HPDE6-E6E7 (cell line): ENCODE measurements at regions not wholly inside any gene's neighbourhood (a gene's known extent, or its start where the extent isn't known, plus 50 kb on each side); places are given as distances from the start of the nearest gene placed in this dataset.
A peak's percentile ranks its signal among the peaks of the same experiment; 100 is the strongest.

Source experiments
- DNase-seq: peaks from one replicate; pipeline ENCODE4 v3.0.0; 2011; ENCODE audit warnings: missing footprints; ENCODE audit errors: extremely low spot score

DNA sequence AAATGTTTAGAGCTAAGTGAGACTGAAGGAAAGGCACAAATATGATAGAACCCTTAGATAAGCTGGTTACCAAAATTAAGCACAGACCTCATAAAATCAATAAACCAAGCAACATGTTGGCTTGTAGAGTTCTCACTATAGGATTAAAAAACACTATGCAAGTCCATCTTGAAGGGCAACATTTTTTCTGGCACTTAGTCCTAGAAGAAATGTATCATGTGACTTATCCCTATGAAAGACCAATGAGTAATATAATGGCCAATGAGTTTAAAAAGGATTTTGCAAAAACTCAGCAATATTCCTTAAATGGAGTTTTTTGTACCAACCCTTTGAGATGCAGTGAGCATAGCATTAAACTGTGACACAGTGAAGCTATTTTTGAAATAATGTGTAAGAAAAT is 216.3 kb upstream of the ADRA1B start:
- DNase-seq: no peak

DNA sequence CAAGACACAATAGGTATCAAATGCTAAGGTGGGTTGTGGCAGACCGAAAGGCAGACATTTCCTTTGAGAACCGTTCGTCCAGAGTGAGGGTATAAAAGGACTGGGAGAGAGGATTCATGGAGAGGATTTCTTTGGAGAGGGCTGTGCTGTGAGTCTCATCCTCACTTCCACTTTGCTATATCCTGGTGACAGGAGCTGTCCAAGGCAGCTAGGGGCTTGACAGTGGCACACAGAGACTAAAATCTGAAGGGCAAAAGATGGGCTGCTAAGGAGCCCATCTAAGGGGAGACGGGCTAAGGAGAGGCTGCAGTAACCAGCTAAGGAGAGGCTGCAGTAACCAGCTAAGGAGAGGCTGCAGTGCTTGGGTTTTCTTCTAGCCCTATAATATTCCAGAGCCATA is 214.0 kb upstream of the ADRA1B start:
- DNase-seq: no peak

GRCh38 chr5:159702826-159703225 is 213.5 kb upstream of the ADRA1B start:
- no peak for DNase-seq

GRCh38 chr5:159704160-159704559 is 212.1 kb upstream of the ADRA1B start:
- DNase-seq: no peak

GRCh38 chr5:159705948-159706347 is 210.3 kb upstream of the ADRA1B start:
- DNase-seq: no peak

- DNase-seq: no peak
Observed at GRCh38 chr5:159708090-159708489, 208.2 kb upstream of the ADRA1B start.

GRCh38 chr5:159712672-159713071 is 203.6 kb upstream of the ADRA1B start:
- DNase-seq: no peak

- DNase-seq: no peak
Observed at GRCh38 chr5:159713254-159713653, 203.0 kb upstream of the ADRA1B start.

DNA sequence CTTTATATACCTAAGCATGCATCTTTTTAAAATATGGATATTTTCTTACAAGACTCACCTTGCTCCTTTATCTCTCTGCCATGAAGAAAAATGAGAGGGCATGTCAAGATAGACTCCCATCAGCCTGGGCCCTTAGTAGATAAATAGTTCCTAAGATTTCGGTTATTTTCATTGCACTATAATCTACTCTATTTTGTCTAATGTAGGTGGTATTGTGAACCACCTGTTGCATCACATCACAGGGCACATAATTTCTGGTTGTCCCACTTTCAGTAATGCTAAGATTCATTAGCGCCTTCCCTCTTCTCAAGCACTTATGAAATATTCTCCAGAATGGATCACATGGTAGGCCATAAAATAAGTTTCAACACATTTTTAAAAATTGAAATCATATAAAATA is 202.5 kb upstream of the ADRA1B start:
- no peak for DNase-seq

DNA sequence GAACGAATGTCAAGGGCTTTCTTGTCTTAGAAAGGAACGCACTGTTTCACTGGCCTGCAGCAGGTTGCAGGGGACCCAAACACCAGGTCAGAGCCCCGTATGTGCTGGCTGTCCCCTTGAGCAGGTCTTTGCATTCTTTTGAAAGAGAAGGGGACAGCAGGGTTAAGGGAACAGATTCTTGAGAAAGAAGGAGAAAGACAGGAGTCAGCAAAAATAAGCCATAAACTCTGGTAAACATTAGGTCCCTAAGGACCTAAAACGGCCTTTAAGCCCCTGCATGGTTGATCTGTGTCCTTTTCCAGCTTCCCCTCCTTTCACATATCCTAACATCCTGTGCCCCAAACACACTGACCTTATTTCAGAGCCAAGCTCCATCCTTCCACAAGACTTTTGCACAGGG is 190.8 kb upstream of the ADRA1B start:
- DNase-seq: no peak

- DNase-seq: no peak
Observed at GRCh38 chr5:159727167-159727566, 189.1 kb upstream of the ADRA1B start.

- no peak for DNase-seq
Observed at GRCh38 chr5:159730285-159730684, 186.0 kb upstream of the ADRA1B start.

DNA sequence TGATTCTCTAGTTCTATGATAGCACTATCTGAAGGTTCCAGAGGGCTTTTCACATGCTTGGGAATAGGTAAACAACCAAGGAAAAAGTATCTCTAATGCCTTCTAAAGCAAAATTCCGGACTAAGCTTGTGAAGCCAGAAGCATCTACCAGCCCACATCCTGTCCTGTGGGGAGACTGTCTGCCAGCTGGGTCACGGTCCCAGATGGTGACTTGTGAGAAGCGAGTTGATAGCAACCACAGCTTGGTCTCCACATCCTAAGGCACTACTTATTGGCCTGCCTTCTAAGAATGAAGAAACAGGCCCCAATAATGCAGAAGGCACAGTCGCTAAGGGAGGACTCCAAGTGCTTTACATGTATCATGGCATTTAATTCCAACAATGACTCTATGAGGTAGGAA is 184.1 kb upstream of the ADRA1B start:
- DNase-seq: no peak

DNA sequence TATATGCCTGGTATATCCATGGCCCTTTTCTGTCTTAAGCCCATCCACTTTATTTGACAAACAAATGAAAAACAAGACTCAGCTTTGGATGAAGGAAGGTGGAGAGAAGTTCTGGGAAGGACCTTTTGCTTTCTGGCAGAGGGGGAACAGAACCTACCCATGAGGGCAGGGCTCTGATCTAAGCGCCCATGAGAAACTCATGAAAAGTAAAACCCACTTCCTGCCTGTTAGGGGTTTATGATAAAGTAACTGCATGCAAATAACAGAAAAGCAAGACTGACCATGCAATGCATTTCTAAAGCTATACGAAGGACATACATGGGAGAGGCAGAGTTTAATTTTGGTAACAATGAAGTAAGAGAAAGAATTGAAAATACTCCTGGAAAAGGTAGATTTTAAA is 181.9 kb upstream of the ADRA1B start:
- DNase-seq: no peak

GRCh38 chr5:159735036-159735435 is 181.2 kb upstream of the ADRA1B start:
- DNase-seq: no peak

- peak; percentile 49 for DNase-seq
Observed at GRCh38 chr5:159735749-159736660, 180.3 kb upstream of the ADRA1B start.

DNA sequence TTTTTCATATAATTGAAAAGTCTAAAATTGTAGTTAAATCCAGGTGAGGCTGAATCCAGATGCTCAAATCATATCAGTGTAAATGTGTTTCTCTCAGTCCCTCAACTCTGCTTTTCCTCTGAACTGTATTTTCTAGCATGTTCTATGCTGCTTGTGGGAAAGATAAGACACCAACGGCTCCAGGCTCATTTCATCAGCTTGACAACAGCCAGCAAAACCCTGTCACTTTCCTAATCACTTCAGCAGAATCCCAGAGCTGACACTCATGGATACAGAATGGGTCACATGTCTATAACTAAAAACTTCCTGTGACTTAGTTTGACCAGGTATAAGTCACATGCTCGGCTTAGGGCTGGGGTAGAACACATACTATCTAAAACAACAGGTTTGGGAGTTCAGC is 179.4 kb upstream of the ADRA1B start:
- no peak for DNase-seq

DNA sequence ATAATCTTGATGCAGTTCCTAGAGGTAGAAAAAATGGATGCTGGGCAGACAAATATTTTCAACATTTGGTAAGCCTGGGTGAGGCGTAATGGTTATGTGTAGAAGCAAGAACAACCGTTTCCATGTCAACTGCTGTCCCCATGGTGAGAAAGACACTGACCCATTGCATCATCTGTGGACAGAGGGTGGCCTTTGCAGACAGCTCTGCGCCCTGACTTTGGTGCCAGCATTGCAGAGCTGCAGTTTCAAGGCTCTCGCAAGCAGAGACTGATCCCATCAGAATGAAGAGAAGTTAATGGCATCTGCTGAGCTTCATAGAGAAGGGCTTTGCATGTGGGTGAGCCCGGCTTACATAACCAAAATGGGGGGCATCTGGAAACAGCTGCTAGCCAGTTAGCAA is 179.0 kb upstream of the ADRA1B start:
- no peak for DNase-seq

- no peak for DNase-seq
Observed at GRCh38 chr5:159741829-159742322, 174.4 kb upstream of the ADRA1B start.

DNA sequence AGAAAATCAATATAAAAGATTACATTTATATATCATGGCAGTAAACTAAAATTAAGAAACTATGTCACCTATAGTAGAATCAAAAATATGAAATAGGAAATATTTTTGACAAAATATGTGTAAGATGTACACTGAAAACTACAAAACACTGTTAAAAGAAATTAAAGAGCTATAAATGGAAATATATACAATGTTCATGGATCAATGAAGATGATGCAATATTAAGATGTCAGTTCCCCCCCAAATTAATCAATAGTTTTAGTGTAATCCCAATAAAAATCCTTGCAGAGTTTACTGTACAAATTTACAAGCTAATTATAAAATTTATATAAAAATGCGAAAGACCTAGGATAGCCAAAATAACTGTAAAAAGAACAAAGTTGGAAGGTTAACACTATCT is 173.0 kb upstream of the ADRA1B start:
- DNase-seq: no peak

DNA sequence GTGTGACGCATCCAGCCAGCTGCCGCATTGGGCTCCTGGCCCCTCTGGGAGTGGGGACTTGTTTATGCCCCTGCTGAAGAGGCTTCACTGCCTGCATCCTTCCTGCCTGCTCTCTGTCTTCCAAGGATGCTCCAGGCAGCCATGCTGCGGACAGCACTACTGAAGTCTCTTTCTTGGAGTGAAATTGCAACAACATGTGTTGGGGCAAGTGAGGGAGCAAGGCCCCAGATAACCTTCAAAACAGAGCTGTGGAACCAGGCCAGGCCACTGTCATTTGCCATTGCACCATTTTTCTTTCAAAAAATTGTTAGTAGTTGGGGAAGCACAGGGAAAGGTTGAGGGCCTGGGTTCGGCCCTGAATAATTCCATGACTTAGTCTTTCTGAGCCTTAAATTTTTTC is 169.6 kb upstream of the ADRA1B start:
- DNase-seq: no peak

DNA sequence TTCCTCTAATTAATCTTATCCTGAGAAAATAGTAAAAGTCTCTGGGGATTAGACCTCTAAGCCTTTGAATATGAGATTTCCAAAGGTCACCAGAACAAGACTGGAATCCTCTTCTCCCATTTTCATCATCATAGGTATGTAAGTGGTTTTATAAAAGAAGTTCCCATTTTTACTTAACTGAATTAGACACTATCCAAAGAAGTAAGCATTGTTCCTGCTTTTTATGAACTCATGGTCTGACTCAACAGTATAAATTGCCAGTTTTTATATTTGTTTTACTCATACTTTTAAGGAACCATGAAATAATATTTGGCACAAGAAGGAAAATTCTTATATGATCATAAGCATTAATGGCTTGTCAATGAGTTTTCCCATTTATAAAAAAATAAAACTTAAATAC is 167.1 kb upstream of the ADRA1B start:
- no peak for DNase-seq

DNA sequence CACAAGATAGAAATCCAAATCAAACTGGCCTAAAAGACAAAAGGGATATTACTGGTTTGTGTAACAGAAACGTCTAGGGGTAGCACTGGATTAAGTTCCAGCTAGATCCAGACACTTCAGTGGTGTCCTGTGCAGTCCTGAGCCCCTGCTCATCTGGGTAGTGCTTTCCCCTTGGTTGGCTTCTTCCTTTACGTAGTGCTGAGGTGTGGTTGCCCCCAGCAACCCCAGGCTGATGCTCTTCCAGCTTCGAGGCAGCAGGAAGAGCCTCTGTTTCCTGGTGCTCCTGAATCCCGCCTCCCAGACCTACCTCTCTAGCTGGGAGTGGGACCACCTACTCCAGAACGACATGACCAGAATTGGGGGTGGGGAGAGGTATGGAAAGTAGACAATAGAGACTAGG is 166.1 kb upstream of the ADRA1B start:
- DNase-seq: no peak

DNA sequence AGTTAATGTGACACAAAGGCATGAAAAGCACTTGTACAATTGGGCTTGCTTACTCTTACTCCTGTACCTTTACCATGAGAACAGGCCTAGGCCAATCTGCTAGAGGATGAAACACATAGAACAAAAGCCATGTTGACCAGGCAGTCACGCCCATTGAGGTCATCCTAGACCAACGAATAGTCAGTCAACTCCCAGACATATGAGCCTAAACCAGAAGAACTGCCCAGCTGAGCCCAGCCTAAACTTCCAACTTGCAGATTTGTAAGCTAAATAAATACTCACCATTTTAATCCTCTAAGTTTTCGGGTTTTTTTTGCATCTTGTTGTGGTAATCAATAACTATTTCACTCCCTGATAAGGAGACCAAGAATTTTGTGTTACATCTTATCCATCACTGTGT is 164.8 kb upstream of the ADRA1B start:
- no peak for DNase-seq
